Dermis blood vessel endothelial cell (primary cell): ENCODE measurements at regions not wholly inside any gene's neighbourhood (a gene's known extent, or its start where the extent isn't known, plus 50 kb on each side); places are given as distances from the start of the nearest gene placed in this dataset.

Experiments used
- DNase-seq: peaks from one replicate; pipeline ENCODE4 v3.0.0; 2010

GRCh38 chr3:104715972-104716371, 650.7 kb upstream of the ALCAM start:
- DNase-seq = no peak

- DNase-seq = no peak
These were observed 648.9 kb upstream of the ALCAM start for GRCh38 chr3:104717828-104718196.

- no peak for DNase-seq
These were observed 643.7 kb upstream of the ALCAM start for GRCh38 chr3:104723000-104723399.

- DNase-seq = no peak
These were observed 635.6 kb upstream of the ALCAM start for GRCh38 chr3:104731074-104731473.

GRCh38 chr3:104734627-104735026, 632.1 kb upstream of the ALCAM start:
- no peak for DNase-seq

- no peak for DNase-seq
These were observed 631.0 kb upstream of the ALCAM start for GRCh38 chr3:104735691-104736090.

GRCh38 chr3:104738271-104738670, 628.4 kb upstream of the ALCAM start:
- DNase-seq = no peak

- DNase-seq = no peak
These were observed 625.8 kb upstream of the ALCAM start for GRCh38 chr3:104740874-104741379.

- no peak for DNase-seq
These were observed 624.7 kb upstream of the ALCAM start for GRCh38 chr3:104742044-104742443.

GRCh38 chr3:104745313-104745712, 621.4 kb upstream of the ALCAM start:
- DNase-seq = no peak

GRCh38 chr3:104746056-104746455, 620.7 kb upstream of the ALCAM start:
- DNase-seq = no peak

GRCh38 chr3:104750581-104750980, 616.1 kb upstream of the ALCAM start:
- DNase-seq = no peak

- DNase-seq = no peak
These were observed 610.9 kb upstream of the ALCAM start for GRCh38 chr3:104755791-104756190.

- DNase-seq = peak; percentile 40
These were observed 603.7 kb upstream of the ALCAM start for GRCh38 chr3:104763007-104763406.

- DNase-seq = no peak
These were observed 602.2 kb upstream of the ALCAM start for GRCh38 chr3:104764496-104764895.

- DNase-seq = no peak
These were observed 597.8 kb upstream of the ALCAM start for GRCh38 chr3:104768886-104769285.

GRCh38 chr3:104779324-104779723, 587.4 kb upstream of the ALCAM start:
- DNase-seq = no peak

- DNase-seq = no peak
These were observed 585.6 kb upstream of the ALCAM start for GRCh38 chr3:104781112-104781511.

- DNase-seq = no peak
These were observed 580.8 kb upstream of the ALCAM start for GRCh38 chr3:104785947-104786346.

- DNase-seq = peak; percentile 15
These were observed 579.4 kb upstream of the ALCAM start for GRCh38 chr3:104787306-104787705.

GRCh38 chr3:104788807-104789206, 577.9 kb upstream of the ALCAM start:
- no peak for DNase-seq

- no peak for DNase-seq
These were observed 575.4 kb upstream of the ALCAM start for GRCh38 chr3:104791331-104791730.

- no peak for DNase-seq
These were observed 570.2 kb upstream of the ALCAM start for GRCh38 chr3:104796556-104796955.

- no peak for DNase-seq
These were observed 561.7 kb upstream of the ALCAM start for GRCh38 chr3:104805042-104805441.

- DNase-seq = no peak
These were observed 561.2 kb upstream of the ALCAM start for GRCh38 chr3:104805508-104805907.

GRCh38 chr3:104810896-104811295, 555.8 kb upstream of the ALCAM start:
- no peak for DNase-seq
